Ureter (tissue), 1 donor: ENCODE measurements at regions not wholly inside any gene's neighbourhood (a gene's known extent, or its start where the extent isn't known, plus 50 kb on each side); places are given as distances from the start of the nearest gene placed in this dataset.
A peak's percentile ranks its signal among the peaks of the same experiment; 100 is the strongest.

Source experiments
- DNase-seq: peaks from one replicate; pipeline ENCODE4 v3.0.0-alpha.2; 2020; ENCODE audit warnings: low spot score
- donor health status: DM: yes; HTN: yes; CAD: no.

DNA sequence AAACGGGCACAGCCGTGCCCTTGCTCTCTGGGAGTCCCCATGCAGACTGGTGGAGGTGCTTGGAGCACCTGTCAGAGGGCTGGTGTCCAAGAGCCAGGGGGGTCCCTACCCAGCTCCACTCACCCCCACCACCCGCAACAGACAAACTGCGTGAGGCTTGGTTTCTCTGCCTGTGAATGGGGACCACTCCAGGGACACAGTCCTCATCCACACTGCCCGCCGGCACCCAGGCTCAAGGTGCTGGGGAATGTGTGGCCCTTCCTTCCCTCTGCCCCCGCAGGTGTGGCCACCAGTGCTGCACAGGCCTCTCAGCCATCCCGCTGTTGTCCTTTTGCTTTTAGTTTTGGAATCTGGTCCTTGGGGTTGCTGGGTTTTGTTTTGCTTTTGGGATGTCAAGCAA, 136.5 kb upstream of the ZNF236 start:
- DNase-seq = no peak

DNA sequence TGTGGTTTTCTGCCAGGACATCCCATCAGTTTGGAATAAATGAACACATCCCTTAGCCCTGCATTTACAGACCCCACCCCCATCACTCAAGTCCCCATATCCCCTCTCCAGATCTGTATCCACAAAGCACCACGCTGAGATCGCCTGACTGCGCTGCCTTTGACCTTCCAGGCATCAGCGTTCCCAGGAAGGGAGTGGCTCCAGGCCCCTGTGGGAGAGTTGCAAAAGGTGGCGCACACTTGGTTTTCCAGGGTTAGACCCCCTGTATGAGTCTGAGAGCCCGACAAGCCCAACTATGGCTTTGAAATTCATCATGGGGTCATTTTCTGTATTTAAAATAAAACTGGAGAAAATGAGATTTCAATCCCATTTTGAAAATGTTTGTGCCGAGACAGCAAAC, 137.0 kb upstream of the ZNF236 start:
- no peak for DNase-seq

- no peak for DNase-seq
These were observed 138.1 kb upstream of the ZNF236 start for GRCh38 chr18:76684265-76684664.

DNA sequence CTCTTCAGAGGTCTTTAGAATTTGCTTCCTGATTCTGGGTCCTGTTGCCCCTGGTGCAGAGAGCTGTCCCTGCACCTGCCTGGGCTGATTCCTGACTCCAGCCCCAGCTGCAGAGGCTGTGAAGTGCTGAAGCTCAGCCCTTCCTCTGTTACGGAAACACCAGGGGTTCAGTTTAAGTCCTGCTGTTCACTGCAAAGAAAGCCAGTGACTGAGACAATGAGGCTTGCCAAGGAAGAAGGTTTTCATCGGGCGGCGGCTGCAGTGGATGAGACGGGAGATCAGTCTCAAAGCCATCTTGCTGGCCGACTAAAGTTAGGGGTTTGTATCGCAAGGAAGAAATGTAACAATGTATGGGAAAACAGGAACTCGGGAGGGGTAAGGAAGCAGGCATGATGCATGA, 142.4 kb upstream of the ZNF236 start:
- DNase-seq = no peak

GRCh38 chr18:76679259-76679658, 143.1 kb upstream of the ZNF236 start:
- DNase-seq = no peak

DNA sequence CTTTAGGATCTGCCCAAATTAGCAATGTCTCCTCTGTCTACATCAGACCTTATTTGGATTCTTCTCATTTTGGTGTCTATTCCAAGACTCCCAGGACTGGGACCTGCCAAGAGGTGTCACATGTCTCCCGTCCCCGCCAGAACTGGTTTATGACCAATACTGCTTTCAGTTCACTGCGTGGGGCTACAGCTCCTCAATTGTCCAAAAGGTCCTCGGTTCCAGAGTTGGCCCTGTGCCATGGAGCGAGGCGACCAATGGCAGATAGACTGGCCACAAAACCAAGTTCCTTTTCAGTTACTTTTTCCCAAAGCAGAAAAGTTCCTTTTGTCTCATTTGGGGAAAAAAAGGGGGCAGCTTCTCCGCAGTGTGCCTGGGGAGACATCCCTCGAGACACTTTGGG, 144.1 kb upstream of the ZNF236 start:
- no peak for DNase-seq

GRCh38 chr18:76674596-76674995, 147.8 kb upstream of the ZNF236 start:
- DNase-seq = peak; percentile 15

- DNase-seq = peak; percentile 31
These were observed 148.8 kb upstream of the ZNF236 start for GRCh38 chr18:76673281-76674185.

GRCh38 chr18:76672627-76673026, 149.7 kb upstream of the ZNF236 start:
- DNase-seq = peak; percentile 4

DNA sequence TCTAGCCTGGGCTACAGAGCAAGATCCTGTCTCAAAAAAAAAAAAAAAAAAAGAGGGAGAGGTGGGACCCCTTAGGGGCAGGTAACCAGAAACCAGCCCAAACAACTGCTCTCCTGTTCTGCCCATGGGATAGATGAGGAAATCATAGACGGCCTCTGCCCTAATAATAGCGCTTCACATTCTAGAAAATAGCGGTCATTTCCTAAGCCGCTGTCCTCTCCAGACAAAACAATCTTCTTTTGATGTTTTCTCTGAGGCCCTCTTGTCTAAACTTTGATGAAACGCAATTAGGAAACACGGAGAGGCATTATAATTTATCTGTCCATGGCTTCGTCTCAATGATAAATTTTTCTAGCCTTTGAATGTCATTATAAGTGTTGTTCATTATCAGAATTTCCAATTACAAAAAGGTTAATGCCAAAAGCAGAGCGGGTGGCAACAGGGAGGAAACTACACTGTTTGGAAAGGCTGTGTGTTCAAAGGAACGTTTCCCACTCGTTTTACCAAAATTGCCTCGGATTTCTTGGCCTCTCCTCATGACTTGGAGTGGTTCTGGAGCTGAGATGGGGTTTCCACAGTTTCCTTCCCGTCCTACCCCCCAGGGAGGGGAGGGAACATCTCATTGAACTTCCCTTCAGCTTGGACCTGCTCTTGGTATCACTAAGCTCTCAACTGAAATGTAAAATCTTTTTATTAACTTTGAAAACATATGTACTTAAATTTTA, 151.6 kb upstream of the ZNF236 start:
- peak; percentile 53 for DNase-seq

DNA sequence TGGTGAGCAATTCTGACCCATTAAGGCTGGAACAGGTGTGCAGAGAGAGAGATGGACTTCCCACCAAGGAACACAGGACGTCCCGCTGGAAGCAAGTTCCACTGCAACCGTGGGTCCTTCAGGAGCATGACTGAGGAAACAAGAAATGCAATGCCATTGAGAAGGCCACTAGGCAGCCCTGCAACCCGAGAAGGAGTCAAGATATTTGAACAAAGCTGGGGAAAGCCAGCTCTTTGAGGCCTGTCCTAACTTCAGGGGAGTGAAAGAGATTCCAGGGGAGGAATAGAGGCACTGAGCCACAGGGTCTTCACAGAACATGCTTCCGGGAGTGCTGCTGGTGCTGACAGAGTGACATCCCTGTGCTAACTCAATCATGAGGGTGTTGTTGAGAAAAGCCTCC, 153.8 kb upstream of the ZNF236 start:
- DNase-seq = no peak

- peak; percentile 29 for DNase-seq
These were observed 154.2 kb upstream of the ZNF236 start for GRCh38 chr18:76668119-76668518.

- peak; percentile 23 for DNase-seq
These were observed 154.8 kb upstream of the ZNF236 start for GRCh38 chr18:76667603-76668002.

- peak; percentile 19 for DNase-seq
These were observed 159.7 kb upstream of the ZNF236 start for GRCh38 chr18:76662626-76663025.

- peak; percentile 39 for DNase-seq
These were observed 161.7 kb upstream of the ZNF236 start for GRCh38 chr18:76660571-76661192.

- peak; percentile 40 for DNase-seq
These were observed 163.6 kb upstream of the ZNF516 start for GRCh38 chr18:76658627-76659026.

GRCh38 chr18:76657911-76658470, 162.9 kb upstream of the ZNF516 start:
- peak; percentile 38 for DNase-seq

GRCh38 chr18:76656925-76657827, 162.1 kb upstream of the ZNF516 start:
- peak; percentile 41 for DNase-seq

GRCh38 chr18:76654577-76654976, 159.5 kb upstream of the ZNF516 start:
- DNase-seq = no peak

DNA sequence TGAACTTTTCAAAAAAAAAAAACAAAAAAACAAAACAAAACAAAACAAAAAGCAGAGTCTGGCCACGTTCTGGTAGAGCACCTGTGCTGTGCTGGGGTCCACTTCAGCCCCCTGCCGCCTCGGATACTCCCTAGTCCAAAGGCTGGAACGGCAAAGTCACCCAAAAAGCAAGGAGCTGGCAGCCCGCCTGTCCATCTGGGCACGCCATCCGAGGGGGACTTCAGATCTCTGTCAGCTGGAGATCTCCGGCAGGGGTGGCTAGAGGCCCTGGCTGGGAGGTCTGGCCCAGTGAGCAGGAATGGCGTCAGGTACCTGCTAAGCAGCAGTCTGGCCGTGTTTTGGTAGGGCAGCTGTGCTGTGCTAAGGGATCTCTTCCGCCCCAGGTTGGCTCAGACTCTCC, 152.3 kb upstream of the ZNF516 start:
- no peak for DNase-seq

- no peak for DNase-seq
These were observed 149.5 kb upstream of the ZNF516 start for GRCh38 chr18:76644580-76644979.
